RWPE2 (cell line): ENCODE measurements at regions not wholly inside any gene's neighbourhood (a gene's known extent, or its start where the extent isn't known, plus 50 kb on each side); places are given as distances from the start of the nearest gene placed in this dataset.

Experiments used
- ATAC-seq: fragments of 200-7000 bp; cut with Tn5 transposase; 3 replicates; pipeline ENCODE4 v1.9.1; 2021; ENCODE audit warnings: low read depth
- DNase-seq: peaks from one replicate; pipeline ENCODE4 v3.0.0-alpha.2; 2020; ENCODE audit warnings: low spot score
- H3K27ac ChIP-seq: fragments of 450-650 bp; 2 replicates; pipeline ENCODE4 v1.5.1; 2017; ENCODE audit warnings: mild to moderate bottlenecking; ENCODE audit not compliant: poor library complexity, severe bottlenecking
- H3K27me3 ChIP-seq: fragments of 250-450 bp; sonication (Bioruptor Pico); 2 replicates; pipeline ENCODE4 v1.5.1; 2021; ENCODE audit warnings: mild to moderate bottlenecking, moderate library complexity; ENCODE audit not compliant: insufficient read depth, poor library complexity, severe bottlenecking
- H3K36me3 ChIP-seq: fragments of 250-450 bp; sonication (Bioruptor Pico); 2 replicates; pipeline ENCODE4 v1.5.1; 2020; ENCODE audit warnings: low read depth, mild to moderate bottlenecking, moderate library complexity
- H3K4me1 ChIP-seq: fragments of 250-450 bp; sonication (Bioruptor Pico); 2 replicates; pipeline ENCODE4 v1.5.1; 2021; ENCODE audit warnings: mild to moderate bottlenecking, moderate library complexity; ENCODE audit not compliant: insufficient read depth, poor library complexity, severe bottlenecking
- H3K4me3 ChIP-seq: fragments of 250-450 bp; sonication (Bioruptor Pico); 2 replicates; pipeline ENCODE4 v1.5.1; 2021; ENCODE audit warnings: mild to moderate bottlenecking, moderate library complexity; ENCODE audit not compliant: severe bottlenecking
- H3K9me3 ChIP-seq: fragments of 250-450 bp; sonication (Bioruptor Pico); 2 replicates; pipeline ENCODE4 v1.5.1; 2021; ENCODE audit warnings: mild to moderate bottlenecking, moderate library complexity; ENCODE audit not compliant: severe bottlenecking
- CTCF ChIP-seq: fragments of 450-650 bp; IDR thresholded peaks from one replicate; pipeline ENCODE4 v1.5.1; 2017; ENCODE audit warnings: mild to moderate bottlenecking, moderate library complexity; ENCODE audit not compliant: poor library complexity, severe bottlenecking

GRCh38 chr20:47934761-47935160 lies 149.5 kb upstream of the SULF2 start:
- H3K4me3 ChIP-seq, result no peak overlapping the region
- DNase-seq (no peak), ATAC-seq (peak; percentile 75)
- H3K4me1 ChIP-seq, result peaks cover 16% of the 10 kb centered on the region
- H3K9me3 ChIP-seq, result no peaks in the 10 kb centered on the region
- no peaks in the 10 kb centered on the region for H3K27me3 ChIP-seq
- TF ChIP-seq CTCF, result no peak
- H3K27ac ChIP-seq, result peak overlapping the region; percentile 11
- H3K36me3 ChIP-seq, result no peaks in the 10 kb centered on the region

GRCh38 chr20:47931443-47931842 lies 146.2 kb upstream of the SULF2 start:
- H3K27ac ChIP-seq, result no peak overlapping the region

GRCh38 chr20:47931002-47931401 lies 145.7 kb upstream of the SULF2 start:
- Histone ChIP-seq H3K27ac (no peak overlapping the region), H3K36me3 (no peaks in the 10 kb centered on the region), H3K9me3 (no peaks in the 10 kb centered on the region), H3K4me3 (no peak overlapping the region), H3K4me1 (peaks cover 51% of the 10 kb centered on the region), H3K27me3 (no peaks in the 10 kb centered on the region)
- DNase-seq, result no peak
- no peak for TF ChIP-seq CTCF
- no peak for ATAC-seq

More at GRCh38 chr20:47931443-47931842, 146.2 kb upstream of the SULF2 start:
- Histone ChIP-seq H3K9me3 (no peaks in the 10 kb centered on the region), H3K36me3 (no peaks in the 10 kb centered on the region), H3K27me3 (no peaks in the 10 kb centered on the region), H3K4me3 (no peak overlapping the region), H3K4me1 (peaks cover 46% of the 10 kb centered on the region)
- DNase-seq, result no peak
- no peak for TF ChIP-seq CTCF
- no peak for ATAC-seq

GRCh38 chr20:47929368-47930115 lies 144.3 kb upstream of the SULF2 start:
- TF ChIP-seq CTCF, result no peak
- peaks cover 52% of the 10 kb centered on the region for H3K4me1 ChIP-seq
- peak overlapping the region; percentile 99 for H3K27ac ChIP-seq
- no peak for DNase-seq
- no peaks in the 10 kb centered on the region for H3K9me3 ChIP-seq
- peak; percentile 23 for ATAC-seq
- no peaks in the 10 kb centered on the region for H3K27me3 ChIP-seq
- H3K4me3 ChIP-seq, result no peak overlapping the region
- H3K36me3 ChIP-seq, result no peaks in the 10 kb centered on the region

GRCh38 chr20:47927944-47928343 lies 142.7 kb upstream of the SULF2 start:
- H3K36me3 ChIP-seq, result no peaks in the 10 kb centered on the region
- H3K4me3 ChIP-seq, result no peak overlapping the region
- peaks cover 49% of the 10 kb centered on the region for H3K4me1 ChIP-seq
- TF ChIP-seq CTCF, result no peak
- H3K9me3 ChIP-seq, result no peaks in the 10 kb centered on the region
- H3K27ac ChIP-seq, result peak overlapping the region; percentile 99
- ATAC-seq (peak; percentile 45), DNase-seq (peak; percentile 92)
- H3K27me3 ChIP-seq, result no peaks in the 10 kb centered on the region
